Neural crest cell (in vitro differentiated cells): ENCODE measurements at regions not wholly inside any gene's neighbourhood (a gene's known extent, or its start where the extent isn't known, plus 50 kb on each side); places are given as distances from the start of the nearest gene placed in this dataset.

Experiments
- DNase-seq: peaks from one replicate; pipeline ENCODE4 v3.0.0; 2021; ENCODE audit warnings: low read depth, mixed read lengths, low spot score
- H3K27ac Mint-ChIP-seq: one replicate; pipeline ENCODE4 v1.8.0; 2021; ENCODE audit warnings: mild to moderate bottlenecking, mixed read lengths; ENCODE audit not compliant: unreplicated experiment
- H3K27me3 Mint-ChIP-seq: 2 replicates; pipeline ENCODE4 v1.8.0; 2021; ENCODE audit warnings: low read depth, mild to moderate bottlenecking, mixed read lengths
- H3K36me3 Mint-ChIP-seq: 2 replicates; pipeline ENCODE4 v1.8.0; 2021; ENCODE audit warnings: low read depth, mild to moderate bottlenecking, mixed read lengths
- H3K4me1 Mint-ChIP-seq: 2 replicates; pipeline ENCODE4 v1.8.0; 2021; ENCODE audit warnings: mixed read lengths
- H3K4me3 Mint-ChIP-seq: one replicate; pipeline ENCODE4 v1.8.0; 2021; ENCODE audit warnings: mild to moderate bottlenecking, mixed read lengths
- H3K9me3 Mint-ChIP-seq: 2 replicates; pipeline ENCODE4 v1.8.0; 2021; ENCODE audit warnings: mixed read lengths
- CTCF ChIP-seq: fragments of 200-600 bp; sonication (generic); conservative IDR thresholded peaks from 2 replicates; pipeline ENCODE4 v1.5.0; 2021; ENCODE audit warnings: antibody characterized with exemption, mild to moderate bottlenecking

GRCh38 chr5:167348251-167348926 is 943.1 kb upstream of the WWC1 start:
- no peak for DNase-seq
- TF ChIP-seq CTCF: no peak
- H3K27me3 Mint-ChIP-seq: no peaks in the 10 kb centered on the region

GRCh38 chr5:167348980-167349379 is 942.5 kb upstream of the WWC1 start:
- Mint-ChIP-seq H3K36me3 (peaks cover 1% of the 10 kb centered on the region), H3K4me3 (no peak overlapping the region), H3K27me3 (no peaks in the 10 kb centered on the region), H3K4me1 (peaks cover 39% of the 10 kb centered on the region), H3K9me3 (peaks cover 2% of the 10 kb centered on the region), H3K27ac (no peak overlapping the region)
- no peak for TF ChIP-seq CTCF
- no peak for DNase-seq

More at GRCh38 chr5:167348251-167348926, 943.1 kb upstream of the WWC1 start:
- Mint-ChIP-seq H3K36me3 (no peaks in the 10 kb centered on the region), H3K27ac (no peak overlapping the region), H3K9me3 (no peaks in the 10 kb centered on the region), H3K4me3 (no peak overlapping the region), H3K4me1 (peaks cover 37% of the 10 kb centered on the region)

- Mint-ChIP-seq H3K4me1 (peaks cover 48% of the 10 kb centered on the region), H3K27ac (no peak overlapping the region), H3K9me3 (peaks cover 2% of the 10 kb centered on the region), H3K4me3 (no peak overlapping the region), H3K36me3 (peaks cover 2% of the 10 kb centered on the region), H3K27me3 (no peaks in the 10 kb centered on the region)
- TF ChIP-seq CTCF: no peak
- no peak for DNase-seq
Measured at GRCh38 chr5:167351316-167351715, 940.1 kb upstream of the WWC1 start.

- TF ChIP-seq CTCF: no peak
- Mint-ChIP-seq H3K27ac (peak overlapping the region; percentile 57), H3K4me1 (peaks cover 46% of the 10 kb centered on the region), H3K9me3 (peaks cover 2% of the 10 kb centered on the region), H3K27me3 (no peaks in the 10 kb centered on the region), H3K36me3 (peaks cover 2% of the 10 kb centered on the region), H3K4me3 (peak overlapping the region; percentile 58)
- DNase-seq: no peak
Measured at GRCh38 chr5:167352801-167353200, 938.6 kb upstream of the WWC1 start.

- TF ChIP-seq CTCF: no peak
- Mint-ChIP-seq H3K27me3 (no peaks in the 10 kb centered on the region), H3K27ac (peak overlapping the region; percentile 60), H3K36me3 (peaks cover 2% of the 10 kb centered on the region), H3K9me3 (peaks cover 2% of the 10 kb centered on the region), H3K4me3 (peak overlapping the region; percentile 2), H3K4me1 (peaks cover 33% of the 10 kb centered on the region)
- DNase-seq: no peak
Measured at GRCh38 chr5:167355346-167355745, 936.1 kb upstream of the WWC1 start.
